PC-3 (cell line): ENCODE measurements at regions not wholly inside any gene's neighbourhood (a gene's known extent, or its start where the extent isn't known, plus 50 kb on each side); places are given as distances from the start of the nearest gene placed in this dataset.

Experiments
- ATAC-seq: fragments of 200-7000 bp; cut with Tn5 transposase; 2 replicates; pipeline ENCODE4 v1.9.1; 2020; ENCODE audit warnings: mild to moderate bottlenecking, moderate library complexity
- BruUV-seq: library from RNA; stranded (reverse); fragments of 400-500 nt; replicated peaks from 2 replicates; lab custom pipeline; 2021; lab: Mats Ljungman, UMichigan
- CTCF ChIA-PET: fragments of 300-600 bp; sonication (Branson Sonifier 250); formaldehyde crosslinking; loops from one replicate; lab custom pipeline; 2022; ENCODE audit warnings: antibody characterized with exemption; lab: Charles Lee
- POLR2A ChIA-PET: fragments of 300-600 bp; sonication (Branson Sonifier 250); formaldehyde crosslinking; loops from one replicate; lab custom pipeline; 2022; ENCODE audit warnings: antibody characterized with exemption; ENCODE audit not compliant: unreplicated experiment; lab: Charles Lee
- DNase-seq: peaks from one replicate; pipeline ENCODE4 v3.0.0-alpha.2; 2015
- H2AFZ ChIP-seq: fragments of 300-600 bp; sonication (generic); 2 replicates; pipeline ENCODE4 v1.6.0; 2016; ENCODE audit warnings: antibody characterized with exemption, low read length
- H3F3A ChIP-seq: fragments of 300-600 bp; sonication (generic); one replicate; pipeline ENCODE4 v1.6.0; 2017; ENCODE audit warnings: antibody characterized with exemption, low read length, control low read depth, mild to moderate bottlenecking; ENCODE audit not compliant: unreplicated experiment
- H3K27ac ChIP-seq: fragments of 300-600 bp; sonication (generic); 2 replicates; pipeline ENCODE4 v1.5.1; 2016; ENCODE audit warnings: mild to moderate bottlenecking, low read length
- H3K27me3 ChIP-seq: fragments of 300-600 bp; sonication (generic); 2 replicates; pipeline ENCODE4 v1.6.1; 2016; ENCODE audit warnings: low read length, mixed read lengths
- H3K36me3 ChIP-seq: fragments of 300-600 bp; sonication (generic); 2 replicates; pipeline ENCODE4 v1.6.1; 2016; ENCODE audit warnings: low read depth, mixed run types, low read length, mixed read lengths
- H3K4me1 ChIP-seq: fragments of 300-600 bp; sonication (generic); 2 replicates; pipeline ENCODE4 v1.5.1; 2016; ENCODE audit warnings: low read length; ENCODE audit not compliant: insufficient read depth
- H3K4me2 ChIP-seq: fragments of 300-600 bp; sonication (generic); 2 replicates; pipeline ENCODE4 v1.6.0; 2016; ENCODE audit warnings: low read length
- H3K4me3 ChIP-seq: fragments of 300-600 bp; sonication (generic); 2 replicates; pipeline ENCODE4 v1.5.1; 2016; ENCODE audit warnings: mild to moderate bottlenecking, low read length, mixed read lengths
- H3K79me2 ChIP-seq: fragments of 300-600 bp; sonication (generic); 2 replicates; pipeline ENCODE4 v1.6.1; 2017; ENCODE audit warnings: low read length, mixed read lengths
- H3K9ac ChIP-seq: fragments of 300-600 bp; sonication (generic); 2 replicates; pipeline ENCODE4 v1.6.0; 2016; ENCODE audit warnings: mild to moderate bottlenecking, low read length
- H3K9me2 ChIP-seq: fragments of 300-600 bp; sonication (generic); replicated peaks from 2 replicates; pipeline ENCODE4 v1.6.1; 2016; ENCODE audit warnings: mixed run types, low read length, mixed read lengths
- H3K9me3 ChIP-seq: fragments of 300-600 bp; sonication (generic); 2 replicates; pipeline ENCODE4 v1.6.1; 2016; ENCODE audit warnings: low read length, mixed read lengths
- H4K20me1 ChIP-seq: fragments of 300-600 bp; sonication (generic); 2 replicates; pipeline ENCODE4 v1.6.1; 2016; ENCODE audit warnings: low read length, mixed read lengths
- CTCF ChIP-seq: fragments of 300-600 bp; sonication (generic); conservative IDR thresholded peaks from 2 replicates; pipeline ENCODE4 v1.5.1; 2017; ENCODE audit warnings: antibody characterized with exemption, low read depth, mild to moderate bottlenecking, low read length
- EZH2 ChIP-seq: fragments of 300-600 bp; sonication (generic); IDR thresholded peaks from one replicate; pipeline ENCODE4 v1.6.1; 2017; ENCODE audit warnings: antibody characterized with exemption, mild to moderate bottlenecking, low read length; ENCODE audit not compliant: unreplicated experiment
- EZH2phosphoT487 ChIP-seq: fragments of 300-600 bp; sonication (generic); IDR thresholded peaks from 2 replicates; pipeline ENCODE4 v1.6.1; 2018; ENCODE audit warnings: mild to moderate bottlenecking, antibody characterized with exemption, low read length, borderline replicate concordance
- intact Hi-C: fragments of 100-400 bp; cut with micrococcal nuclease; formaldehyde crosslinking; loops from 2 replicates; pipeline ENCODE4 v1.9.0; 2023

- no peak overlapping the region for H3K27ac ChIP-seq
- DNase-seq, result no peak
- H3F3A ChIP-seq, result no peaks in the 10 kb centered on the region
- no peak overlapping the region for H3K9ac ChIP-seq
- H3K79me2 ChIP-seq, result no peaks in the 10 kb centered on the region
- no peak for ATAC-seq
- ChIA-PET CTCF (no interaction called here), POLR2A (no interaction called here)
- H3K27me3 ChIP-seq, result no peaks in the 10 kb centered on the region
- no peak for TF ChIP-seq CTCF
- H3K36me3 ChIP-seq, result no peaks in the 10 kb centered on the region
- H2AFZ ChIP-seq, result no peak overlapping the region
- no peaks in the 10 kb centered on the region for H3K9me2 ChIP-seq
- H3K4me3 ChIP-seq, result no peak overlapping the region
- H3K4me1 ChIP-seq, result no peaks in the 10 kb centered on the region; the same call in 1 of the 2 replicates
- no peak overlapping the region for H3K4me2 ChIP-seq
- H3K9me3 ChIP-seq, result no peaks in the 10 kb centered on the region
- intact Hi-C loops, result no loop called here
- BruUV-seq, result no TSS peak
- H4K20me1 ChIP-seq, result no peaks in the 10 kb centered on the region
Measured at GRCh38 chr6:101257163-101257562, 136.3 kb upstream of the GRIK2 start.

- H3K36me3 ChIP-seq, result no peaks in the 10 kb centered on the region
- H3K4me3 ChIP-seq, result no peak overlapping the region
- no peaks in the 10 kb centered on the region for H3K79me2 ChIP-seq
- CTCF ChIA-PET, result no interaction called here
- no peak overlapping the region for H3K27ac ChIP-seq
- POLR2A ChIA-PET, result no interaction called here
- H3K4me1 ChIP-seq, result no peaks in the 10 kb centered on the region; the same call in 1 of the 2 replicates
- intact Hi-C loops, result no loop called here
- no peaks in the 10 kb centered on the region for H3K27me3 ChIP-seq
- no TSS peak for BruUV-seq
- no peak overlapping the region for H2AFZ ChIP-seq
- no peaks in the 10 kb centered on the region for H3F3A ChIP-seq
- DNase-seq, result peak; percentile 45
- H3K9me3 ChIP-seq, result no peaks in the 10 kb centered on the region
- H3K4me2 ChIP-seq, result no peak overlapping the region
- no peak for ATAC-seq
- H4K20me1 ChIP-seq, result no peaks in the 10 kb centered on the region
- H3K9me2 ChIP-seq, result no peaks in the 10 kb centered on the region
- H3K9ac ChIP-seq, result no peak overlapping the region
- TF ChIP-seq EZH2phosphoT487, result no peak
- TF ChIP-seq CTCF, result no peak
- TF ChIP-seq EZH2, result no peak
Measured at GRCh38 chr6:101259505-101259904, 134.0 kb upstream of the GRIK2 start.

- BruUV-seq, result no TSS peak
- Histone ChIP-seq H3K9me3 (no peaks in the 10 kb centered on the region), H2AFZ (no peak overlapping the region), H3K9ac (no peak overlapping the region), H3K4me1 (no peaks in the 10 kb centered on the region; the same call in 1 of the 2 replicates), H3K9me2 (no peaks in the 10 kb centered on the region), H3K4me2 (no peak overlapping the region), H3K27me3 (no peaks in the 10 kb centered on the region), H4K20me1 (no peaks in the 10 kb centered on the region), H3K79me2 (no peaks in the 10 kb centered on the region), H3K27ac (no peak overlapping the region), H3K4me3 (no peak overlapping the region), H3K36me3 (no peaks in the 10 kb centered on the region), H3F3A (no peaks in the 10 kb centered on the region)
- DNase-seq (no peak), ATAC-seq (no peak)
- TF ChIP-seq CTCF (no peak), EZH2phosphoT487 (no peak), EZH2 (no peak)
- intact Hi-C loops, result no loop called here
- CTCF ChIA-PET, result no interaction called here
- POLR2A ChIA-PET, result no interaction called here
Measured at GRCh38 chr6:101263596-101263995, 129.9 kb upstream of the GRIK2 start.
